B cell (primary cell): ENCODE measurements at regions not wholly inside any gene's neighbourhood (a gene's known extent, or its start where the extent isn't known, plus 50 kb on each side); places are given as distances from the start of the nearest gene placed in this dataset.

Source experiments
- ATAC-seq: fragments of 200-7000 bp; cut with Tn5 transposase; one replicate; pipeline ENCODE4 v1.10.0; 2021; ENCODE audit warnings: low read depth, mild to moderate bottlenecking, moderate number of reproducible peaks, moderate library complexity
- CTCF ChIA-PET: fragments of 350-600 bp; sonication (Branson Sonifier 250); formaldehyde crosslinking; loops from one replicate; lab custom pipeline; 2021; ENCODE audit warnings: antibody characterized with exemption, inconsistent platforms; lab: Charles Lee
- POLR2A ChIA-PET: fragments of 350-600 bp; sonication (Branson Sonifier 250); formaldehyde crosslinking; loops from one replicate; lab custom pipeline; 2021; ENCODE audit warnings: antibody characterized with exemption; lab: Charles Lee
- DNase-seq: peaks from one replicate; pipeline ENCODE4 v3.0.0; 2013
- H2AFZ ChIP-seq: 2 replicates; pipeline ENCODE4 v1.6.1; 2012; ENCODE audit warnings: mild to moderate bottlenecking, low read depth, low read length; ENCODE audit not compliant: insufficient read depth, poor library complexity, severe bottlenecking
- H3K27ac ChIP-seq, 2 donors: 1 replicate in 1 of 2; 2 replicates in 1 of 2; pipeline ENCODE4 v1.5.1; 2012 to 2013; ENCODE audit warnings: low read length in 2 of 2, mild to moderate bottlenecking in 2 of 2, moderate library complexity in 1 of 2
- H3K27me3 ChIP-seq, 4 experiments: fragments of 200-600 bp in 1 of 4; sonication (generic) in 1 of 4; replicated peaks in 1 of 4; 1 replicate in 2 of 4; 2 replicates in 2 of 4; pipeline versions ENCODE4 v1.6.1 to v1.7.0; 2013 to 2016; ENCODE audit warnings: low read length in 3 of 4, mild to moderate bottlenecking in 2 of 4, mixed read lengths in 1 of 4, moderate library complexity in 1 of 4; ENCODE audit not compliant: insufficient read depth in 4 of 4, control insufficient read depth in 3 of 4; ENCODE audit errors: control extremely low read depth in 1 of 4
- H3K36me3 ChIP-seq, 2 experiments: replicated peaks in 1 of 2; 1 replicate in 1 of 2; 2 replicates in 1 of 2; pipeline versions ENCODE4 v1.6.1 to v1.7.1; 2013; ENCODE audit warnings: low read length in 1 of 2; ENCODE audit not compliant: insufficient read depth in 2 of 2, control insufficient read depth in 1 of 2; ENCODE audit errors: control extremely low read depth in 1 of 2, extremely low read depth in 1 of 2
- H3K4me1 ChIP-seq, 2 donors: fragments of 200-600 bp in 1 of 2; sonication (generic) in 1 of 2; 1 replicate in 1 of 2; 2 replicates in 1 of 2; pipeline versions ENCODE4 v1.5.1 to v1.6.1; 2013 to 2017; ENCODE audit warnings: low read length in 2 of 2; ENCODE audit not compliant: control insufficient read depth in 2 of 2, insufficient read depth in 2 of 2
- H3K4me2 ChIP-seq: replicated peaks from 2 replicates; pipeline ENCODE3; 2012; ENCODE audit warnings: mild to moderate bottlenecking, low read depth, low read length; ENCODE audit not compliant: poor library complexity, severe bottlenecking
- H3K4me3 ChIP-seq, 5 experiments: fragments of 200-600 bp in 1 of 5; sonication (generic) in 1 of 5; 1 replicate in 3 of 5; 2 replicates in 2 of 5; pipeline versions ENCODE4 v1.5.1 to v1.7.0; 2011 to 2016; ENCODE audit warnings: low read length in 4 of 5, mild to moderate bottlenecking in 4 of 5, low read depth in 2 of 5, control low read depth in 1 of 5, moderate library complexity in 1 of 5; ENCODE audit not compliant: insufficient read depth in 1 of 5; ENCODE audit errors: control extremely low read depth in 1 of 5, extremely low read depth in 1 of 5
- H3K79me2 ChIP-seq: fragments of 200-600 bp; sonication (generic); one replicate; pipeline ENCODE4 v1.6.0; 2016; ENCODE audit warnings: low read length; ENCODE audit not compliant: control insufficient read depth, insufficient read depth
- H3K9ac ChIP-seq: fragments of 200-600 bp; sonication (generic); 2 replicates; pipeline ENCODE4 v1.6.1; 2017; ENCODE audit warnings: mild to moderate bottlenecking, low read length, moderate library complexity
- H3K9me3 ChIP-seq, 3 donors: one replicate each; pipeline versions ENCODE4 v1.6.1 to v1.7.1; 2013; ENCODE audit warnings: low read length in 2 of 3; ENCODE audit not compliant: control insufficient read depth in 2 of 3, insufficient read depth in 1 of 3; ENCODE audit errors: control extremely low read depth in 1 of 3
- H4K20me1 ChIP-seq: 2 replicates; pipeline ENCODE4 v1.6.0; 2012; ENCODE audit warnings: mild to moderate bottlenecking, low read length; ENCODE audit not compliant: insufficient read depth, control insufficient read depth, poor library complexity, severe bottlenecking
- H3K27ac Mint-ChIP-seq: one replicate; pipeline ENCODE4 v1.8.0; 2021; ENCODE audit warnings: mixed read lengths
- H3K27me3 Mint-ChIP-seq: one replicate; pipeline ENCODE4 v1.8.0; 2021; ENCODE audit warnings: mixed read lengths
- H3K4me1 Mint-ChIP-seq: one replicate; pipeline ENCODE4 v1.8.0; 2021; ENCODE audit warnings: mixed read lengths
- H3K4me3 Mint-ChIP-seq: one replicate; pipeline ENCODE4 v1.8.0; 2021; ENCODE audit warnings: mixed read lengths
- H3K9me3 Mint-ChIP-seq: one replicate; pipeline ENCODE4 v1.8.0; 2022; ENCODE audit warnings: mixed read lengths; ENCODE audit not compliant: insufficient read depth
- EZH2 ChIP-seq: IDR thresholded peaks from 2 replicates; pipeline ENCODE4 v1.6.1; 2012; ENCODE audit warnings: borderline replicate concordance, low read depth, mild to moderate bottlenecking, moderate library complexity, low read length; ENCODE audit not compliant: insufficient read depth, poor library complexity, severe bottlenecking
- WGBS: methylation state at CpG from one replicate; pipeline ENCODE4 v1.1.5; 2013; ENCODE audit warnings: missing lambda C conversion rate; ENCODE audit not compliant: insufficient coverage; 5-methylcytosine and 5-hydroxymethylcytosine counted together
- intact Hi-C: fragments of 100-400 bp; cut with micrococcal nuclease; formaldehyde crosslinking; loops from one replicate; pipeline ENCODE4 v1.10.0; 2022
- TF ChIP-seq, protein P1 (sequence below): fragments of 200-600 bp; IDR thresholded peaks from one replicate; pipeline ENCODE4 v1.8.0; 2022; ENCODE audit warnings: antibody characterized with exemption, mild to moderate bottlenecking

GRCh38 chr18:47549021-47549540 is 297.6 kb upstream of the SKOR2 start:
- CTCF ChIA-PET: no interaction called here
- H3K9me3 Mint-ChIP-seq: no peaks in the 10 kb centered on the region
- no peaks in the 10 kb centered on the region for H4K20me1 ChIP-seq

DNA sequence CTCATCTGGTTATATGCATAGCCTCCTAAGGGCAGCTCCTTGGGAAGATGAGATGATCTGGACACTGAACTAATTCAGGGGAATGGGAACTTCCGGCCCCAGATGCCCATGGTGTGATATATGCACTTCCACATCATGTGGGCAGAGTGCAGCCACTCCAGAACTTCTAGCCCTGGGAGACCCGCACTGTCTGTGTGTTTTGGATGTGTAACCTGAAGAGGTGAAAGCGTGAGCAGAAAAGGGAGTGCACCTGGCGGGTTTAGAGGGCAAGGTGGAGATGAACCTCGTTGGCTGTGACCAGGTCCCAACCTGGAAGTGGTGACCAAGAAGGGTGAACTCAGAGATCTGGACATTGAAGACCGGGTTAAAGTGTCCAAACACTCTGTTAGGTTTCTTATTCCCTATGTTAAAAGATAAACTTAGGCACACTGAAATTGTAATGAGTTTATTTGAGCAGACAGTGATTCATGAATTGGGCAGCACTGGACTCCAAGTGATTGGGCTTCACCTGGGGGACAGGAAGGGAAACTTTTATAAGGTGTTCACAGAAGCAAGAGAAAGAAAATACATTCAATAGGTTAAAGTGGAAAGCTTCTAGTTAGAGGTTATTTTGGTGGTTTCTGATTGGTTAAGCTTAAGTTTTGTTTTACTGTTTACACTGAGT is 296.2 kb upstream of the SKOR2 start:
- Mint-ChIP-seq H3K4me3 (no peak overlapping the region), H3K4me1 (no peaks in the 10 kb centered on the region), H3K27ac (no peak overlapping the region), H3K9me3 (no peaks in the 10 kb centered on the region), H3K27me3 (peaks cover 15% of the 10 kb centered on the region)
- TF ChIP-seq, protein P1, sequence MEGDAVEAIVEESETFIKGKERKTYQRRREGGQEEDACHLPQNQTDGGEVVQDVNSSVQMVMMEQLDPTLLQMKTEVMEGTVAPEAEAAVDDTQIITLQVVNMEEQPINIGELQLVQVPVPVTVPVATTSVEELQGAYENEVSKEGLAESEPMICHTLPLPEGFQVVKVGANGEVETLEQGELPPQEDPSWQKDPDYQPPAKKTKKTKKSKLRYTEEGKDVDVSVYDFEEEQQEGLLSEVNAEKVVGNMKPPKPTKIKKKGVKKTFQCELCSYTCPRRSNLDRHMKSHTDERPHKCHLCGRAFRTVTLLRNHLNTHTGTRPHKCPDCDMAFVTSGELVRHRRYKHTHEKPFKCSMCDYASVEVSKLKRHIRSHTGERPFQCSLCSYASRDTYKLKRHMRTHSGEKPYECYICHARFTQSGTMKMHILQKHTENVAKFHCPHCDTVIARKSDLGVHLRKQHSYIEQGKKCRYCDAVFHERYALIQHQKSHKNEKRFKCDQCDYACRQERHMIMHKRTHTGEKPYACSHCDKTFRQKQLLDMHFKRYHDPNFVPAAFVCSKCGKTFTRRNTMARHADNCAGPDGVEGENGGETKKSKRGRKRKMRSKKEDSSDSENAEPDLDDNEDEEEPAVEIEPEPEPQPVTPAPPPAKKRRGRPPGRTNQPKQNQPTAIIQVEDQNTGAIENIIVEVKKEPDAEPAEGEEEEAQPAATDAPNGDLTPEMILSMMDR: no peak
- TF ChIP-seq EZH2: no peak
- Histone ChIP-seq H3K9ac (no peak overlapping the region), H2AFZ (no peak overlapping the region), H3K27ac (no peak overlapping the region), H3K79me2 (no peaks in the 10 kb centered on the region), H4K20me1 (no peaks in the 10 kb centered on the region), H3K4me3 (no peak overlapping the region), H3K4me2 (no peak overlapping the region), H3K9me3 (no peaks in the 10 kb centered on the region), H3K36me3 (no peaks in the 10 kb centered on the region), H3K27me3 (peaks cover 0 to 10% (median 0%) of the 10 kb centered on the region in 4 experiments), H3K4me1 (no peaks in the 10 kb centered on the region)
- intact Hi-C loops: no loop called here
- WGBS: 83% methylated on average over 5 of the region's 6 CpGs
- ATAC-seq (no peak), DNase-seq (no peak)
- CTCF ChIA-PET: no interaction called here
- POLR2A ChIA-PET: no interaction called here

More at GRCh38 chr18:47549021-47549540, 297.6 kb upstream of the SKOR2 start:
- TF ChIP-seq EZH2: no peak
- TF ChIP-seq, protein P1: no peak
- no peaks in the 10 kb centered on the region for H3K4me1 ChIP-seq
- no CpG with 5 or more reads among the region's 2 CpGs for WGBS
- no peak for DNase-seq
- no peaks in the 10 kb centered on the region for H3K9me3 ChIP-seq
- peaks cover 0 to 10% (median 0%) of the 10 kb centered on the region in 4 experiments for H3K27me3 ChIP-seq
- H3K27ac ChIP-seq: no peak overlapping the region
- intact Hi-C loops: no loop called here
- H2AFZ ChIP-seq: no peak overlapping the region
- no peaks in the 10 kb centered on the region for H3K36me3 ChIP-seq
- Mint-ChIP-seq H3K4me3 (no peak overlapping the region), H3K27ac (no peak overlapping the region), H3K4me1 (no peaks in the 10 kb centered on the region), H3K27me3 (peaks cover 9% of the 10 kb centered on the region)
- no peak for ATAC-seq
- no peak overlapping the region for H3K4me3 ChIP-seq
- H3K4me2 ChIP-seq: no peak overlapping the region
- POLR2A ChIA-PET: no interaction called here
- H3K9ac ChIP-seq: no peak overlapping the region
- H3K79me2 ChIP-seq: no peaks in the 10 kb centered on the region
